ENCODE measurements at regions not wholly inside any gene's neighbourhood (a gene's known extent, or its start where the extent isn't known, plus 50 kb on each side); places are given as distances from the start of the nearest gene placed in this dataset.

- TF ChIP-seq JUND (IDR thresholded peaks at IDR 0.05; ENCODE audit: borderline replicate concordance, low read depth, low read length): no peak
- no peak for TF ChIP-seq JUND (tag; IDR thresholded peaks at IDR 0.05; ENCODE audit: borderline replicate concordance, low read depth, low read length)
- no peak for TF ChIP-seq CREB1 (IDR thresholded peaks at IDR 0.05)
- no peak for TF ChIP-seq CREB1 (CRISPR knock-in tag; IDR thresholded peaks at IDR 0.05)
- TF ChIP-seq KLF16 (IDR thresholded peaks at IDR 0.05): no peak
- no peak for TF ChIP-seq PATZ1 (CRISPR knock-in tag; IDR thresholded peaks at IDR 0.05; ENCODE audit: borderline replicate concordance)
- no peak for TF ChIP-seq XRCC3 (IDR thresholded peaks at IDR 0.05)
- no peak for TF ChIP-seq CTCF (IDR thresholded peaks at IDR 0.05 in 2 of 3, conservative IDR thresholded peaks at IDR 0.05 in 1 of 3; ENCODE audit: insufficient read depth in 2 of 3, low read depth in 1 of 3, low read length in 3 of 3)
- TF ChIP-seq CBX8 (IDR thresholded peaks at IDR 0.05; ENCODE audit: borderline replicate concordance, extremely low read depth, low read depth, low read length, poor library complexity, severe bottlenecking): no peak
These were observed 56.1 kb upstream of the MVB12B start for GRCh38 chr9:126270556-126270955.

Measured in K562 (cell line).